Right lobe of liver (tissue), 4 donors: ENCODE measurements at regions not wholly inside any gene's neighbourhood (a gene's known extent, or its start where the extent isn't known, plus 50 kb on each side); places are given as distances from the start of the nearest gene placed in this dataset.

ENCODE experiments used
- CTCF ChIP-seq, 4 donors: fragments of 200-600 bp in 3 of 4; fragments of 450-650 bp in 1 of 4; IDR thresholded peaks; one replicate each; pipeline versions ENCODE4 v1.5.1 to v1.8.0; 2016 to 2022; ENCODE audit warnings: antibody characterized with exemption in 4 of 4, mild to moderate bottlenecking in 2 of 4
- POLR2A ChIP-seq: fragments of 450-650 bp; IDR thresholded peaks from one replicate; pipeline ENCODE4 v1.6.1; 2017; ENCODE audit warnings: antibody characterized with exemption, mild to moderate bottlenecking
- donor health status: DM: no; HTN: no; CAD: no.
- donor health status: DM: no; HTN: no; CAD: no.
- donor health status: DM: no; HTN: yes; CAD: no.

GRCh38 chr6:106875782-106876321, 98.7 kb downstream of the CD24 start:
- no peak for TF ChIP-seq POLR2A
- no peak for TF ChIP-seq CTCF (IDR thresholded peaks at IDR 0.05)
